Hepatic stellate cell (primary cell): ENCODE measurements at regions not wholly inside any gene's neighbourhood (a gene's known extent, or its start where the extent isn't known, plus 50 kb on each side); places are given as distances from the start of the nearest gene placed in this dataset.
"Not testable (repeated sequence)": the region's sequence is repeated elsewhere in the genome, so short reads cannot be mapped to it uniquely, and the experiment has no call there.

Experiments
- DNase-seq: peaks from one replicate; pipeline ENCODE4 v3.0.0; 2011; ENCODE audit warnings: low spot score

GRCh38 chr14:53395267-53395666 is 242.1 kb upstream of the DDHD1 start:
- DNase-seq, result not testable (repeated sequence)

GRCh38 chr14:53391631-53392285 is 238.6 kb upstream of the DDHD1 start:
- peak; percentile 12 for DNase-seq

DNA sequence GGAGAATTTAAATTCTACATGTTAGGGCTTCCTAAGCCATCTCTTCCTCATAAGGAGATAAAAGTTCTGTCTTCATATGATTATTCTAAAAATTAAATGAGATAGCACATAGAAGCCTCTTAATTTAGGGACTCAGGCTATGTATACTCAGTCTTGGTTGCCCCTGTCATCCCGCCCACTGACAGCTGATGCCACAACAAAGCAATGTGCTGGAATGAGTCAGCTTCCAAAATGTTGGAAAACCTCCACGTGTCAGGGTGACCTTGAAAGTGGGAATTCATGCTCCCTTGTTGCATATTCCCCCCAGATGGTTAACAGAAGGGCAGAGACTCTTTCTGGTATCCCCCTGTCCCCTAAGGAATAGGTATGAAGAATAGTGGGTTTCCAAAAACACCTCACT is 238.0 kb upstream of the DDHD1 start:
- no peak for DNase-seq

DNA sequence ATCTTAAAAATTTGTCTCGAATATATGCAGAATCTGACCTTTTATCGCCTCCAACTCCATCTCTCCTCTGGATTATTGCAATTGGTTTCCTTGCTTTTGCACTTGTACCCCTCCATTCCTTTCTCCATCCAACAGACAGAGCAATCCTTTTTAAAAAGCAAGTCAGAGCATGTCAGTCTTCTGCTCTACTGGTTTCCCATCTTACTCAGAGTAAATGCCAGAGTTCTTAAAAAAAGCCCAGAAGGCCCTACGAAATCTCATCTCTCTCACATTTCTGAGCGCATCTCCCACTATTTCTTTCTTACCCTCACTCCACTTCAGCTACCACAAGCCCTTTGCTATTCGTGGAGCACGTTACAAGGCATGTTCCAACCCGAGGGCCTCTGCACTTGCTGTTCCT is 236.9 kb upstream of the DDHD1 start:
- DNase-seq, result no peak

DNA sequence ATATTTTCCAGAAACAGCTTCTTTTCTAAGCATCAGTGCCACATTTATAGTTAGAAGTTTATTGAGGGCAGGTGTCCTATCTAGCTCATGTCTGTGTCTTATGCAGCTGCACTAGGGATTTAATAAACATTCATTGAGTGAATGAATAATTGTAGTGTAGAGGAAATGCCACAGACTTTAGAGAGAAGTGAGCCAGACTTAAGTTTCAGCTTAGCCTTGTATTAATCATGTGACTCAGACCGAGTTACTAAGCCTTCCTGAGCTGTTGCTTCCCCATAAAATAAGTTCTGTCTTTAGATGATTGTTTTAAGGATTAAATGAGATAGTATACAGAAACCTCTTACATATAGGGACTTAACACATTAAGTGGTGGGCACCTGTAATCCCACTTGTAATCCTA is 236.1 kb upstream of the DDHD1 start:
- DNase-seq, result no peak

DNA sequence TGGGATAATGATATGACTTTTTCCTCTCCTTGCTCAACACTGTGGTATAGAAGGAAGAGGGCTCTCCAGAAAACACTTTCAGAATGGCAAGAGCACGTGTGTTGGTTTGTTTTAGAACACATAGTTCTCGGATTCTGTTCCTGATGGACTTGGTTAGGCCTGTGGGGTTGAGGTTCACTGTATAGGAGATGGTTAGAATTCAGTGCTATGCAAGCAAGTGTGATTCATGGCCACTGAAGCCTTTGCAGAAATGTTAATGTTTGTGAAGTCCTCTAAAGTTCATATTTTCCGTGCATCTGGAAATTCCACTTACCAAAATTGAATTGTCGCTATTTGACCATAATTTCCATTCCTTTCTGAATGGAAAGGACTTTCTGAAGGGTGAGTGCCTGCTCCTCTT is 233.2 kb upstream of the DDHD1 start:
- DNase-seq, result no peak

GRCh38 chr14:53384536-53384935 is 231.4 kb upstream of the DDHD1 start:
- DNase-seq, result no peak

DNA sequence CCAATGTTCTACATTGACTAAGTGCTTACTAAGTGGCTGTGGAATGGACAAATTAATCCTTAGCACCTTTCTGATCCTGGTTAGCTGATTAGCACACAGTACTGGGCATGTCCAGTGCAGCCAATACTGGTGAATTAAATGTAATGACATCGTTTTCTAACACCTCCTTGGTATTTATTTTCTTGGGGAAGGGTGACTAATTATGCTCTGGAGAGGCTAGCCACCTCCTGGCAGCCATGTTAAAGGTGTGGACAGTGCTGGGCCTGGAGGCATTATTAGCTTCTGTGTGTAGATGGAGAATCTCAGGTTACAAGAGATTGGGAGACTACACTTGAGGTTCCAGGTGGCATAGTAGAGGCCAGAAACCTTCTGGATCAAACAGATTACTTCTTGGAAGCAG is 230.9 kb upstream of the DDHD1 start:
- DNase-seq, result no peak

DNA sequence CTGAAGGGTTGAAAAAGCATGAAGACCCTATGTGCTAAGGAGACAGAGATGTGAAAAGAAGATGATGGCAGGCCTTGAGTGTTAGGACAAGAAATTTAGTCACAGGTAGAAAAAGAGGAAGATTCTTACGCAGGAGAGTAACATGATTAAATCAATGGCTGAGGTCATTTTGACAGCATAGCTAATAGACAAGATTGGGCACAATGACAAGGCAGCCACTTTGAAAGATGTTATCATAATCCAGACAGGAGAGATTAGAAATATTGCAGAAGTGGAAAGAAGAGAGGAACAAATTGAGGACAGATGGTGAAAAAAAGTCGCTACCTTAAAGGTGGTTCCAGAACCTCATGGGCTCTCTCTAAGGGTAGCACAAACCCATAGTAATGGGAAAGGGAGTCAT is 228.8 kb upstream of the DDHD1 start:
- DNase-seq, result no peak

DNA sequence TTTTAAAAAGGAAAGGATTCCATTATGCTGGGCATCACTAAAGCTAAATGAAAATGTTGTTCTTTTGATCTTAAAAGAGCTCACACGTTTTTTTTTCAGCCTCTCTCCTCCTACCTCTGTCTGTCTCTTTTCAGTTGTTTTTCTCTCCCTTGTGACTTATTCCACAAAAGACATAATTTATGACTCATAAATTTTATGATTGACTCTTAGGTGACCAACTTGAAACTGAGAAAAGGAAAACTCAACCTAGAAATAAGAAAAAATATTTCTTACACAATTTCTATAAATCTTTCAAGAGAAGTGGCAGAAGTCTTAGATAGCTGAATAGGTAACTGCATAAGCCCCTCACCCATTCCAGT is 227.7 kb upstream of the DDHD1 start:
- DNase-seq, result no peak

DNA sequence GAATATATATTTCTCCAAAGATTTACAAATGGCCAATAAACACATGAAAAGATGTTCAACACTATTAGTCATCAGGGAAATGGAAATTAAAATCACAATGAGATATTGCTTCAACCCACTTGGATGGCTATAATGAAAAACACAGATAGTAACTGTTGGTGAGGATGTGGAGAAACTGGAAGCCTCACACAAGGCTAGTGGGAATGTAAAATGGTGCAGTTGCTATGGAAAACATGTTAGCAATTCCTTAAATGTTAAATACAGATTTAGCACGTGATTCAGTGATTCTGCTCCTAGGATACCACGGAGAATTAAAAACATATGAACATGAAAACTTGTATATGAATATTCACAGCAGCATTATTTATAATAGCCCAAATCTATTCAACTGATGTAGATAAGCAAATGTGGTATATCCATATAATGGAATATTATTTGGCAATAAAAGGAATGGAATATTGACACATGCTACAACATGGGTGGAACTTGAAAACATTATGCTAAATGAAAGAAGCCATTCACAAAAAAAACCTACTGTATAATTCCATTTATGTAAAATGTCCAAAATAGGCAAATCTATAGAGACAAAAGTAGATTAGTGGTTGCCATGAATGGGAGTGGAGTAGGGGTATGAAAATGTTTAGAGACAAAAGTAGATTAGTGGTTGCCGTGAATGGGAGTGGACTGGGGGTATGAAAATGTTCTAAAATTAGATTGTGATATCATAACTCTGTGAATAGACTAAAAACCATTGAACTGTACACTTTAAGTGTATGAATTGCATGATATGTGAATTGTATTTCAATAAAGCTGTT is 227.1 kb upstream of the DDHD1 start:
- DNase-seq, result no peak

- no peak for DNase-seq
Observed at GRCh38 chr14:53378142-53378541, 225.0 kb upstream of the DDHD1 start.

DNA sequence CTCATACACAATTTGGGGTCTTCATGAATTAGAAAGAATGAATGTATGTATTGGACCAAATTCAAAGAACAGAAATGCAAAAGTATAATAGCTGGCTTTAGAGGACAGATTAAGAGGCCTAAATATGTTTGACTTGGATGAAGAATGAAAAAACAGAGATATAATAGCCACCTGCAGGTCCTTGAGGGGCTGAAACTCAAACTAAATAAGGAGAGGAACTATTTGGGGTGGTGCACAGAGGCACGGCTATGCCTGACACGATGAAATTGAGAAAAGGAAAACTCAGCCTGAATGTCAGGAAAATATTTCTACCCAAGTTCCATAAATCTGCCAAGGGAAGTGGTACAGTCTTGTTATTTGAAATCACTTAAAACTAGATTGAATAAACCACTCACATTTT is 222.9 kb upstream of the DDHD1 start:
- no peak for DNase-seq

DNA sequence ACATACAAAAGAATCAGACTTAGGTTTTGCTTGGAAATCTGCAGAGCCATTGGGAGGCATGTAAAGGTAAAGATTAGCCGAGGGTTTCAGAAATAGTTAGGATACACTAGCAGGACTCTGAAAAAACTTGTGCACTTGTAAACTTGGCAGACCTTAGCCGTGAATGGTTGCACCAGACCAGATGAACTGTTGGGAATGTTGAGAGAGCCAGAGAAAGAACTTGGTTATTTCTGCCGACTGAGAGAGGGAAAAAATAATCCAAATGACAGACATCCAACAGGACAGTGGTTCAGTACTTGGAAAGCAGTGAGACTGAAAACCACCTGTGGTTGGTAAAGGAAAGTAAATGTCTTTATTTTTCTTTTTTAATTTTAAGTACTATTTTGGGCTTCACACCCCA is 222.5 kb upstream of the DDHD1 start:
- no peak for DNase-seq

- DNase-seq, result no peak
Observed at GRCh38 chr14:53368711-53369201, 215.6 kb upstream of the DDHD1 start.

DNA sequence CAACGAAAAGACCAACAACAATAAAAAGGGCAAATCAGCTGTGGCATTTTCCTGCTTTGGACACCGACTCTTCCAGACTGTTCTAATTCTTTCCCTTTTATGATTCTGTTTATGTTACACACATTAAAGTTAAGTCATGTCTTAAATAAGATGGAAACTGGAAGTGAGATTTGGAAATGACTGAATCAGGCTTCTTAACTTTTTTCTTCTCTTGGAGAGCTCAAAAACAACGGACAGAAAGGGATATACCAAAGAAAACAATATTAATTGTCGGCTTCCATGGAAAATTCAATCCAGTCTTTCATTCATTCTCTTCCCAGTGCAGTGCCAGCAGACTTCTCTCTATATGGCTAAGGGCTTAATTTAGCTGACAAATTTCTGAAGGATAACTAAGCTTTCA is 214.9 kb upstream of the DDHD1 start:
- DNase-seq, result no peak

DNA sequence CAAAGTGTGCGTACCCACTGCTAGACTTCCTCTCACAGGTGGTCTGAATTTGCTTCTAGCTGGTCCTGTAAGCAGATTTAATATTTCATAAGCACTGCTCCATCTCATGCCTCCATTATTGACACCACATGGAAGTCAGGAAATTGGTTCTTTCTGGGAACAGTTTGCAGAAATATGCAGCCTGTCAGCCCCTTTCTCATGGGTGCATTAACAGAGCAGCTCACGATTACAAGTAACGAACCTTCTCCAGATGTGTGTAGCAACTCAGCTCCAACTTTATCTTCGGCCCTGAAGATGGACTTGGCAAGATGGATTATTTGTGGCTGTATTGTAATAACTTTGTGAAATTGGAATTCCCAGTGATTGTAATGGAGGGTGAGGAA is 214.5 kb upstream of the DDHD1 start:
- DNase-seq, result no peak

DNA sequence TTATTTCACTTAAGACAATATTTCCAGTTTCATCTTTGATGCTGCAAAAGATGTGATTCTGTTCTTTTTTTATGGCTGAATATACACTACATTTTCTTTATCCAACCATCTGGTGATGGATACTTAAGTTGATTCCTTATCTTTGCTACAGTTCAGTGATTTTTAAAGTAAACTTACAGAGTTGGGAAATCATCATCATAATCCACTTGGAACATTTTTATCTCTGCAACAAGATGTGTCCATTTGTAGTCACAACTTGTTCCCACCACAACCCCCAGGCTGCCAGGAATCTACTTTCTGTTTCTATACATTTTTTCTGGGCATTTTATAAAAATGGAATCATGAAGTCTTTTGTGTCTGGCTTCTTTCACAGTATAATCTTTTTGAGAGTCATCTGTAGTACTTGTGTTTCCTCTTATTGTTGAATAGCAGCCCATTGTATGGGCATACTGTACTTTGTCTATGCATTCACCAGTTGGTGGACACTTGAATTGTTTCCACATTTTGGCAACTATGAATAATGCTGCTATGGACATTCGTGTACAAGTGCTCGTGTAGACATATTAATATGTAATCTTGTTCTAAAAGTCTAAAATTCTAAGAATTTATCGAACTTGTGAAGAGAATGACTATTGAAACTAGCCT is 212.5 kb upstream of the DDHD1 start:
- no peak for DNase-seq

DNA sequence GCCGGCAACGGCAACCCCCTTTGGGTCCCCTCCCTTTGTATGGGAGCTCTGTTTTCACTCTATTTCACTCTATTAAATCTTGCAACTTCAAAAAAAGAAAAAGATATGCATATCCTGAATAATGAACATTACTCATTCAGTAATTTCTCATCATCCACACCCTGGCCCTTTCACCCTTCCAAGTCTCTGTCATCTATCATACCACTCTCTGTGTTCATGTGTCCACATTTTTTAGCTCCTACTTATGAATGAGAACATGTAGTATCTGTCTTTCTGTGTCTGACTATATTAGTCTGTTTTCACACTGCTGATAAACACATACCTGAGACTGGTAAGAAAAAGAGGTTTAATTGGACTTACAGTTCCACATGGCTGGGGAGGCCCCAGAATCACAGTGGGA is 209.8 kb upstream of the DDHD1 start:
- not testable (repeated sequence) for DNase-seq

GRCh38 chr14:53360829-53361228 is 207.7 kb upstream of the DDHD1 start:
- no peak for DNase-seq

GRCh38 chr14:53358166-53358565 is 205.0 kb upstream of the DDHD1 start:
- no peak for DNase-seq

GRCh38 chr14:53356361-53357150 is 203.4 kb upstream of the DDHD1 start:
- DNase-seq, result no peak
